HG02852 (cell line): ENCODE measurements at regions not wholly inside any gene's neighbourhood (a gene's known extent, or its start where the extent isn't known, plus 50 kb on each side); places are given as distances from the start of the nearest gene placed in this dataset.
"Not testable (repeated sequence)": the region's sequence is repeated elsewhere in the genome, so short reads cannot be mapped to it uniquely, and the experiment has no call there.

Source experiments
- ATAC-seq: cut with Tn5 transposase; IDR thresholded peaks from one replicate; pipeline ENCODE4 v1.9.1; 2021; ENCODE audit warnings: mild to moderate bottlenecking, moderate library complexity; ENCODE audit not compliant: unreplicated experiment

DNA sequence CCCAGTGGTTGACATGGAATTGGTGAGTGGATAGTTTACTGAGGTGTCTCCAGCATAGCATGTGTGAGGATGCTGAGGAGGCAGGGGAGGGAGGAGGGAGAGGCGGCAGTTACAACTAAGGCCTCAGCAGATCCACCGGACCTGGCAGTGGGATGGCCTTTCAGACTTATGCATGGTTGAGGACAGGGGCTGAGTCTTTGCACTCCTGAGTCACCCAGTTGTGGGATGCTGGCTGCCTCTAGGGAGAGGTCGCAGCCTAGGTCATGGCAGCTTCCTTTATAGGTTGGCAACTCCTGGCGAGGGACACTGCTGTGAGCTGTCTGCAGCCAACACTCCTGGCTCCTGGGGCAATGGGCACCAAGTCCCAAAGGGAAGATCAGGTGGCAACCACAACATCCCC, 380.3 kb downstream of the PREX1 start:
- ATAC-seq: no peak

DNA sequence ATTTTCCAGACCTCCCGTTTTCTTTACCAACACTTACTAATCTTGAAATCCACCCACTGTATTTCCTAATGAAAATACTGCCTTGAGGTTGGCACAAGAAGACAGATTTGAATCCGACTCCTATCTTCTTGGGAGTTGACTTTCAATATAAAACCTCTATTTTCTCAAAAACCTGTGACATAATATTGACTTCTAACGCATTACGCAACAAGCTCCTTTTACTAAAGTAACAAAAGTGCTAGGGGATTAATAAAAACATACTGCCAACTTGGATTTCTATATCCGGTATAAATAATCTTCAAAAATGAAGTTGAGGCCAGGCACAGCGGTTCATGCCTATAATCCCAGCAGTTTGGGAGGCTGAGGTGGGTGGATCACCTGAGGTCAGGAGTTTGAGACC, 382.0 kb downstream of the PREX1 start:
- ATAC-seq: no peak

DNA sequence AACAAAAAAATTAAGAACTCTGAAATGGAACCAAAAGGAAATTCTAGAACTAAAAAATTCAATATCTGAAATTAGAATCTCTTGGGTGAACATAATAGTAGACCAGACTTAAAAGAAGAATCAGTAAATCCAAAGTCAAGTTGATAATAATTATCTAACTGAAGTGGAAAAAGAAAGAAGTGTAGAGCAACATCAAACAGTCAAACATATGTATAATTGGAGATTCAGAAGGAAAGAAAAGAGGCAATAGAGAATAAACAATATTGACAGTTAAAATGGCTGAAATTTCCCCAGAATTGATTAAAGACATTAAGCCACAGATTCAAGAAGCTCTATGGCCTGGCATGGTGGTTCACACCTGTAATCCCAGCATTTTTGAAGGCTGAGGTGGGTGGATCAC, 383.6 kb downstream of the PREX1 start:
- no peak for ATAC-seq

DNA sequence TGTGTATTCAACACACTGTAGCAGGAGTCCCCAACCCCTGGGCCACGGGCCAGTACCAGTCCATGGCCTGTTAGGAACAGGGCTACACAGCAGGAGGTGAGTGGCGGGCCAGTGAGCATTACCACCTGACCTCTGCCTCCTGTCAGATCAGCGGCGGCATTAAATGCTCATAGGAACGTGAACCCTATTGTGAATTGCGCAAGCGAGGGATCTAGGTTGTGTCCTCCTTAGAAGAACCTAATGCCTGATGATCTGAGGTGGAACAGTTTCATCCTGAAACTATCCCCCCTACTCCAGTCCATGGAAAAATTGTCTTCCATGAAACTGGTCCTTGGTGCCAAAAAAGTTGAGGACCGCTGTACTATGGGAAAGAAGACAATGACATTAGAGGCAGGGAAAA, 386.9 kb downstream of the PREX1 start:
- no peak for ATAC-seq

DNA sequence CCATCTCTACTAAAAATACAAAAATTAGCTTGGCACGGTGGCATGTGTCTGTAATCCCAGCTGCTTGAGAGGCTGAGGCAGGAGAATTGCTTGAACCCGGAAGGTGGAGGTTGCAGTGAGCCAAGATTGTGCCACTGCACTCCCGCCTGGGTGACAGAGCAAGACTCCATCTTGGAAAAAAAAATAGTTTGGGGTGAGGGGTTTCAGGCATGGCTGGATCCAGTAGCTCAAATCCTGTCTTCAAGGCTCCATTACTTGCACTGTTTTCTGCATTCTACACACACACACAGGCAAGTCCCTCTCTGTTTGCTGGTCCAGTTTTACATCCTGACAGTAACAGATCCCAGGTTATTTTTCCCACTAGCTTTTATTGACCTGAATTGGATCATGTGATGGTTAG, 387.5 kb downstream of the PREX1 start:
- not testable (repeated sequence) for ATAC-seq

DNA sequence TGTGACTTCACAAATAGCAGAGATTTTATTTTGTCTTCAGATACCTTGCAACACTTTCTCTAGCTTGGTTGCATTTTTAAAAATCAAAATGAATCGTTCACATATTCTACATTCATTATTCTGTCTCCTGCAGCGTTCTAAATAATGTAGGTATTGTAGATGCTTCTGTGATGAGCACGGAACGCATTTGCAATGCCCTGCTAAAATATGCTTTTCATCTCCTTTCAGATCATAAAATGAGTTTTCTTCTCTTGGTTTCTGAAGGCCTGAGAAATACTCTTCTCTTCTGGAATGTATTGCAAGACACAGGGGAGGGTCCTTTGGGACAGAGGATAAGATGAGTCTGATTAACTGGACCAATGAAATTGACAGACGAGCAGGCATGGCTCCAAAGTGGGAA, 390.7 kb downstream of the PREX1 start:
- ATAC-seq: no peak

DNA sequence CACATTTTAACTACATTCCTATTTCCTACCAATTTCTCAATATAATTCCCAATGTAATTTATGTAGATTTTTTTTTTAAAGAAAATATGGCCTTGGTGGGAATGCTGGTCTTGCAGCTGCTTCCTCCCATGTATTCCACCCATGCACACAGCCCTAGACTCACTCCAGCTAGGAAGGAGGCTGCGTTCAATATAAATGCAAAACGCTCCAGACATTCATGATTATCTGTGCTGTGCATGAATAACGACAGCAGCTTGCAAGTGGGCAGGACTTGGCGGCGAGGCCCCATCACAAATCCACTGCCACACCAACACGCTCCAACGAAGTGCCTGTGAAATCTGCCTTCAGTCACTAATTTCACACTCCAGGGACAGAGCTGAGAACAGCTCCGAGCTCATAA, 391.2 kb downstream of the PREX1 start:
- ATAC-seq: not testable (repeated sequence)

DNA sequence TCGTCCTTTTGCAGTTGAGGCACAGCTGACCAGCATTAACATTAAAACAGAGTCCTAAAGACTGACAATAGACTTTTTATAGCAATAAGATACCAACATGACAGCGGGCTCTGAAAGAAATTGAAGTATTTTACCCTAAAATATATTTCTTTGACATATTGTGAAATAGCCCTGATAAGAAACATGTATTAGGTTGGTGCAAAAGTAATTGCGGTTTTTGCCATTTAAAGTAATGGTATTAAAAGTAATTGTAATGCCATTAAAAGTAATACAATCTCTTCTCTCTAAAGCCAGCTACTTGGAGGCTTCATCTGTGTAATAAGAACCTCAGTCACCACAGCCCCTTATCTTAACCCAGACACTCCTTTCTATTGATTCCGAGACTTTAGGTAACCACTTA, 394.6 kb downstream of the PREX1 start:
- ATAC-seq: no peak

DNA sequence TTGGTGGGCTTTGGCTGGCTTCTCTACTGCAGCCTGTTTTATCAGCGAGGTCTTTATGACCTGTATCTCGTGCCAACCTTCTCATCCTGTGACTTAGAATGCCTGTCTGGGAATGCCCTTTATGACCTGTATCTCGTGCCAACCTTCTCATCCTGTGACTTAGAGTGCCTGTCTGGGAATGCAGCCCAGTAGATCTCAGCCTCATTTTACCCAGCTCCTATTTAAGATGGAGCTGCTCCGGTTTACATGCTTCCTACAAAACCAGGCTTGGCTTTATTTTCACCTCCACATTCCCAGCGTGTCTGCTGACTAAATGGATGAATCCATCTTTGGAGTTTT, 395.3 kb downstream of the PREX1 start:
- no peak for ATAC-seq

DNA sequence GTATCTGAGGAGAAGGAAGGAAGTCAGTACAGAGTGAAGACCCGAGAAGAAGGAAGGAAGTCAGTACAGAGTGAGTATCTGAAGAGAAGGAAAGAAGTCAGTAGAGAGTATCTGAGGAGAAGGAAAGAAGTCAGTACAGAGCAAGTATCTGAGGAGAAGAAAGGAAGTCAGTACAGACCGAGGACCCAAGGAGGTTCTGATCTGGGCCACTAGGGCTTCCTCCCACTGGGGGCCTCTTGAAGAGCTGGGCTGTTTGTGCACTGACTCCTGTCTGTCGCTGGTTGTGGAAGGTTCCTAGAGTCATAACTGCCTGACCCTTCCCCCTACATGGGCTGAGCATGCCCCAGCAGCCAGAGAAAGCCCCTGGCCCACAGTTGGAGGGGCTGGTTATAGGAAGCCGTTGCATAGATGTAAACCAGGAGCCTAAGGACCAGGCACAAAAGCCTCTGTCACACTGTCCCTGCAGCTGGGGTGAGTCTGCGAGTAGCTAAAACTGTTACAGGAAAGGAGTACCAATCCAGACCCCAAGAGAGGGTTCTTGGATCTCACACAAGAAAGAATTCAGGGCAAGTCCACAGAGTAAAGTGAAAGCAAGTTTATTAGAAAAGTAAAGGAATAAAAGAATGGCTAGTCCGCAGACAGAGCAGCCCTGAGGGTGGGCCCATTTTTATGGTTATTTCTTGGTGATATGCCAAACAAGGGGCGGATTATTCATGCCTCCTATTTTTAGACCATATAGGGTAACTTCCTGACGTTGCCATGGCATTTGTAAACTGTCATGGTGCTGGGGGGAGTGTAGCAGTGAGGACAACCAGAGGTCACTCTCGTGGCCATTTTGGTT, 395.9 kb downstream of the PREX1 start:
- ATAC-seq: no peak

DNA sequence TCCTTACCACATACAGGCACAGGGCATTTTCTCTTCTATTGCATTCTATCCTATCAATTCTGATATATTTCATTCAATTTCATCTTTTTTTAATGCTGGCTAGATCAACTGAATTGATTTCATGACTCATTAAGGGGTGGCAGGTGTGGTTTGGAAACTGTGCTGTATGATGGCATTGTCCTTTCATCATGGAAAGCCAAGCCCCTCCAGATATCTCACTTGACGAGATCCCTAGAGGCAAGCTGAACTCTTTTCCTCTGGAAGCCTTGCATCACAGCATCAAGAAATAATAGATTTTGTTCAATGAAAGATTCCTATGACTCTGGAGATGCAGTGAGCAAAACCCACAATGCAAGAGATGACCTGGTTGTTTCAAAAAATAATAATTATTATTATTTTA, 401.2 kb downstream of the PREX1 start:
- no peak for ATAC-seq

DNA sequence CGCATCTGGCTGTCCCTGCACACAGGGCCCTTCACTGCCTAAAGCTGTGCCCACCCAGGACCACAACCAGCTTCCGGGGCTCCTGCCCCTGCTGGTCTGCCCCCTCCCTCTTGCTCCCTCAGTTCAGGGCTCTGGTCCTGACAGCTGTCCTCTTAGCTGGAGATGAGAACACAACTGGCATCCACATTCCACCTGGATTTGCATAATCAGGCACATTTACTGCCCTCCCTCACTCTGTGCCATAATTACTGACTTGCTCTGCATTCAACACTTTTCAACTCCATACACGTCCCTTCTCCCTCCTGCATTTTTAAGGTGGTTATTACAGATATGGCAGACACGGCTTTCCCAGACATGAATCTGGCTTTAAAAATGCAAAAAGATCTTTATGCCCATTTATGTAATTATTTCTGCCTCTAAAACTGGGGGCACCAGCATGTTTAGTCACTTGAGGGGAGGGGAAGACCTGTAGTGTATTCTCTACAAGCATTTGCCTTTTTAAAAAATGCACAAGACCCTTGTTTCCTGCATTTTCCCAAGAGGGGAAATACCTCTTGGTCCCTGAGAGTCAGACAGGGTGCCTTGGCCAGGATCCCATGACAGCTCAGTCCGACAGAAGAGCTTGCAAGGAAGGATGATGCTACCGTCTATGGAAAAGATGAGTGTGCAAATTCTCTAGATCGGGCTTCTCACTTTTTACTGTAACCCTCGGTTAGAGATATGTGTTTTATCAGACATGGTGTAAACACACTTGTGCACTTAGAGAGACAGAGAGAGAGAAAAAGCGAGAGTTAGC, 401.8 kb downstream of the PREX1 start:
- no peak for ATAC-seq

DNA sequence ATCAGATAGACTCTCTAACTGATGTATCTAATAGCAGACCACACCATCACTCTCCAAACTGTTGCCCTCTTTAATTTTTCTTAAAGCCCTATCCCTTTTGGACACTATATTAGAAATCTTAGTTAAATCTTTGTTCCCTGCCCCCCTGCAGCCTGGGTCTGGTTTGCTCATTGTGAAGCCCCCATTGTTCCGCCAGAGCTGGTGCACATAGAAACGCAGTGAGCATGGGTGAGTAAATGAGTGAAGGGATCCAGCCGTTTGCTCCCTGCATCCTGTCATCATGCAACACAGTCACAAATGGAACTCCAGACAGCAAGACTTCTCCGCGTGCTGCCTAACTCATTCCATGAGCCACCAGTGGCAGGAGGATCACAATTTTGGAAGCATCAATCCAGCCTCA, 402.5 kb downstream of the PREX1 start:
- ATAC-seq: no peak

DNA sequence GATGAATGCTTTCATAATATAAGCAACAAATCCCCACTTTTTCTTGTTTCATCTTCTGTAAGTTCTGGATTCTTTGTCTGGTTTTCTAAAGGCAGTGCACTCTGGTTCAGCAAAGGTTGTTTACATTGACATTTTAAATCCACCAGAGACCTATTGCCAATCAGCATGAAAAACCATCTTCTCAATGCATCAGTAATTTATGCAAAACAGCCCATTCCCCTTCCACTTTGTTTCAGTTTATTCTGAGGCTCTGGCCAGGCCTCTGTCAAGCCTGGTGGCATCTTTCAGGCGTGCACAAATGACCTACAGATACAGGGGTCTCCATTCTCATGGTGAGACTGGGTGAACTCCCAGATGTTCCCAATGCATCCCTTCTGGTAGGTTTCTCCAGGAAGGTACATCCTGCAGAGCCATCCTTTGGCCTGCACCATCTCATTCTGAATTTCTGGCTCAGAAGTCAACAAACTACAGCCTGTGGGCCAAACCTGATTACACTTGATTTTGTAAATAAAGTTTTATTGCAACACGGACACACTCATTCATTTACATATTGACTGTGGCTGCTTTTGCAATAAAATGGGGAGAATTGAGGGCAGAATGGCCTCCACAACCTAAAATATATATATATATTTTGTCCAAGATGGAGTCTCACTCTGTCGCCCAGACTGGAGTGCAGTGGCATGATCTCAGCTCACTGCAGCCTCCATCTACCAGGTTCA, 405.4 kb downstream of the PREX1 start:
- no peak for ATAC-seq

DNA sequence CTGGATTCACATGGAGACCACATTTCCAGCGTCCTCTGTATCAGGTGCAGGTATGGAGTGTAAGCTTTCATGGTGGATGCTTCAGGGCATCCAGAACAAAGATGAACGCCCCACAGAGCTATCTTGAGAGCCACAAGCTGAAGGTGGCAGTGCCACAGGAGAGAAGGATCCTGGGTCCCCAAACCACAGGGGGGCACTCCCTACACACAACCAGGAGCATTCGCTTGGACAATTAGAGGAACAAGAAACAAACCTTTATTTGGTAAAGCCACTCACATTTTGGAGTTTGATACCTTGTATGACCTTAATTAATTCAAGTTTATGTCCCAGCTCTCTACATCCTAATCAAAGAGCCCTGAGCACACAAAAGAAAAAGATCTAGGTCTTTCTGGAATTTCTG, 406.3 kb downstream of the PREX1 start:
- ATAC-seq: no peak

DNA sequence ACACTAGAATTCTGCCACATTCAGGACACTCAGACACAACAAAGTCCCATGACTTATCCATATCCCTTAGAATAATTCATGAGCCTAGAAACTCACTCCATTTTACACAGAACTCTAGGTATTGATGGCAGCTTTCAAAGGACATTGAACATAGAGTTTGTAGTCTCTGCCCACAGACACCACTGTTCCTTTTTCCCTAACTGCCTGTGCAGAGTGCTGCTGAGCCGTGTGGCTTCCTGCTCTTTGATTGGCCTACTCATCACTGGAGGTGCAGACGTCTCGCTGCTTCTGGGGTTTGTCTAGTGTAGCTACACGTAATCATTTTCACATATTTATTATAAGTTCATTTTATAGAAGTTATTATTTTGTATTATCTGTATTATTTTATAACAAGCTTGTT, 407.6 kb downstream of the PREX1 start:
- ATAC-seq: no peak

DNA sequence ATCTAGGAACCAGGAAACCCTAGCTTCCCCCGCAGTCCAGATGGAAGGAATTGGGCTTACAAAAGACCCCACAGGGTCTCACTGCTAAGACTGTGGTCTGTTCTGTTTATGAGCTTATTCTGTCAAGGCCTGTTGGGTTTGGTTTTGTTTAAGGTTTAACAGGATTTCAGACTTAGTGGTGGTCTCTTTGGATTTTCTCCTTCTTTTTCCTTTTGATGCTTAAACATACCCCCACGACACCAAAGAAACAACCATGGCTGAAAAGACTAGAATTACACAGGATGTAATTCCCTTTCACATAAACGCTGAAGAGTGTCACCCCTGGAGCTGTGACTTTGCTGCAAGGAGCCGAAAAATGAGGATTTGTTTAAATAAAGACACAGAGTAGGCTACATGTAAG, 408.6 kb downstream of the PREX1 start:
- ATAC-seq: no peak

DNA sequence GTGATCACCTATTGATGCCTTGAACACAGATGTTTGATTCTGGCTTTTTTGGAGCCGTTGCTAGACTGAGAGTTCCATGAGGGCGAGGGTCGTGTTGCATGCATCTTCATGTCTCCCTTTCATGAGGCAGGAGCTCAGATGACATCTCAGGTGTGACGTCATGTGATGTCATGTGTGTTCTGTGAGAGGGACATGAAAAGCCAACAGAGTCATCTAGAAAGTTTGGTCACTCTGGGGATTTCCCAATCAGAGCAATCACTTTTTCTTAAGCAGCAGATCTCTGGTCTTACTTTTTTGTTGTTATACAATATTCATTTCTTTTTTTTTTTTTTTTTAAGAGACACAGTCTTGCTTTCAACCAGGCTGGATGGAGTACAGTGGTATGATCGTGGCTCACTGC, 411.8 kb downstream of the PREX1 start:
- no peak for ATAC-seq

DNA sequence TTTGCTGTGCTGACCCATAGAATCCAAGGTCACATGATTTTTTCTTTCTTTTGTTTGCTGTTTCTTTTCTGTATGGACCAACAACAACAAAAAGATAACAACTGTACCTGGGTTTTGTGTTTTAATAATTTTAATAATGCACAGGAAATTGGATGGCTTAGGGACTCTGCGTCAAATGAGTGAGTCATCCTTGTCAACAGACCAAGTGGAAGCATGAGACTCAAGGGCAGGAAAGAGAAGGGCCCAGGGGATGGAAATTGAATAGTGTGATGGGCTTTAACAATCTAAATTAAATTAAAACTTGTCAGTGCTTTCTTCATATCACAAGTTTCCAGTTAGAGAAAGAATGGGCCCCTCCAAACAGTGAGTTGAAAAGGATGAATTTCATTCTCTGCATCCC, 413.0 kb downstream of the PREX1 start:
- no peak for ATAC-seq

DNA sequence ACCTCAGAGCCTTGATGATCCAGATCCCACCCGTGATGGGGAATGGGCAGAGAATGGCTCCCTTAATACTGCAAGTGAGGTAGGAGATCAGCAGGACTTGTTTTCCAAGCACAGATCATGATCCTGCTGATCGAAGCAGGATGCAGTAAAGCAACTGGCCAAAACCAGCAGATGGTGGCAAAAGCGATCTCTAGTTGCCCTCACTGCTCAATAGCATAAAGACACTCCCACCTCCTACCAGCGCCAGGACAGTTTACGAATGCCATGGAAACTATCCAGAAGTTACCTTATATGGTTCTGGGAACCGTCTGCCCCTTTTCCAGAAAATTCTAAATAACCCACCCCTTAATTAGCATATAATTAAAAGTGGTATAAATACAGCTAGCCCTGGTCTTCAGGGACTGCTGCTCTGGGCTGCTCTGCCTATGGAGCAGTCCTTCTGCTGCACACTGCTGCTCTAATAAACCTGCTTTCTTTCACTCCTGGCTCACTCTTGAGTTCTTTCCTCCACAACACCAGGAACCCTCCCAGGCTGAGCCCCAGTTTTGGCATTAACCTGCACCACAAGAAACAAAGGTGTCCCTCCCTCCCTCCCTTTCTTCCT, 415.8 kb downstream of the PREX1 start:
- ATAC-seq: no peak

DNA sequence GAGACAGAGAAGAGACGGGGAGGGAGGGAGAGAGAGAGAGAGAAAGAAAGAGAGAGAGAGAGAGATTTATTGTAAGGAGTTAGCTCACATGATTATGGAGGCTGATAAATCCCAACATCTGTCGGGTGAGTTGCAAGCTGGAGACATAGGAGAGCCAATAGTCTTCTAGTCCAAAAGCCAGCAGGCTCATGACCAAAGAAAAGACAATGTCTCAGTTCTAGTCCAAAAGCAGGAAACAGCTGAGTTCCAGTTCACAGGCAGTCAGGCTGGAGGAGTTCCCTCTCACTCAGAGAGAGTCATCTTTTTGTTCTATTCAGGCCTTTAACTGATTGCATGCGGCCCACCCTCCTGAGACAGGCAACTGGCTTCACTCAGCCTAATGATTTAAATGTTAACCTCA, 416.6 kb downstream of the PREX1 start:
- no peak for ATAC-seq
